Glutamatergic neuron (in vitro differentiated cells): ENCODE measurements at regions not wholly inside any gene's neighbourhood (a gene's known extent, or its start where the extent isn't known, plus 50 kb on each side); places are given as distances from the start of the nearest gene placed in this dataset.

Source experiments
- DNase-seq: peaks from one replicate; pipeline ENCODE4 v3.0.0; 2022
- H3K27ac Mint-ChIP-seq: one replicate; pipeline ENCODE4 v1.8.0; 2020; ENCODE audit warnings: mild to moderate bottlenecking, mixed read lengths, inconsistent platforms; ENCODE audit not compliant: unreplicated experiment
- H3K27me3 Mint-ChIP-seq: one replicate; pipeline ENCODE4 v1.8.0; 2020; ENCODE audit warnings: mild to moderate bottlenecking, moderate library complexity, mixed read lengths, inconsistent platforms; ENCODE audit not compliant: unreplicated experiment
- H3K36me3 Mint-ChIP-seq: one replicate; pipeline ENCODE4 v1.8.0; 2020; ENCODE audit warnings: mild to moderate bottlenecking, mixed read lengths, inconsistent platforms; ENCODE audit not compliant: unreplicated experiment
- H3K4me1 Mint-ChIP-seq: one replicate; pipeline ENCODE4 v1.8.0; 2020; ENCODE audit warnings: mild to moderate bottlenecking, low read depth, mixed read lengths, inconsistent platforms; ENCODE audit not compliant: unreplicated experiment
- H3K4me3 Mint-ChIP-seq: one replicate; pipeline ENCODE4 v1.8.0; 2020; ENCODE audit warnings: mild to moderate bottlenecking, mixed read lengths, inconsistent platforms; ENCODE audit not compliant: unreplicated experiment
- H3K9me3 Mint-ChIP-seq: one replicate; pipeline ENCODE4 v1.8.0; 2020; ENCODE audit warnings: mild to moderate bottlenecking, moderate library complexity, mixed read lengths, inconsistent platforms; ENCODE audit not compliant: unreplicated experiment
- TF ChIP-seq, protein P1 (sequence below): fragments of 200-600 bp; sonication (generic); IDR thresholded peaks from one replicate; pipeline ENCODE4 v1.5.0; 2021; ENCODE audit not compliant: partially characterized antibody, unreplicated experiment

DNA sequence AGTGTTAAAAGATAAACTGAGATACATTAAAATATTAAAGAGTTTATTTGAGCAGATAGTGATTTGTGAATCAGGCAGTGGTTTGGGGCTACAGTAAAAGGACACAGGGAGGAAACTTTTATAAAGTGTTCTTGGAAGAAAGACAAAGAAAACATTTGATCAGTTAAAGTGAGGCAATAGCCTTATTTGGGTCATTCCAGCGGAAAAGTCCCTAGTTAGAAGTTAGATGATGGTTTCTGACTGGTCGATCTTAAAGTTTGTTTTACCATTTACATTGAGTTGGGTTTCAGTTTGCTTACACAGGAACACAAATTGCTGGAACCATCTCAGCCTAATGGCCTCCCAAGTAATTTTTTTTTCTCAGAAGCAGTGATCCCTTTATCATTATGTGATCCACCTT lies 69.7 kb downstream of the PPP1R2C start:
- Mint-ChIP-seq H3K4me3 (no peak overlapping the region), H3K36me3 (no peaks in the 10 kb centered on the region), H3K27me3 (no peaks in the 10 kb centered on the region), H3K27ac (no peak overlapping the region), H3K9me3 (no peaks in the 10 kb centered on the region), H3K4me1 (no peaks in the 10 kb centered on the region)
- TF ChIP-seq, protein P1, sequence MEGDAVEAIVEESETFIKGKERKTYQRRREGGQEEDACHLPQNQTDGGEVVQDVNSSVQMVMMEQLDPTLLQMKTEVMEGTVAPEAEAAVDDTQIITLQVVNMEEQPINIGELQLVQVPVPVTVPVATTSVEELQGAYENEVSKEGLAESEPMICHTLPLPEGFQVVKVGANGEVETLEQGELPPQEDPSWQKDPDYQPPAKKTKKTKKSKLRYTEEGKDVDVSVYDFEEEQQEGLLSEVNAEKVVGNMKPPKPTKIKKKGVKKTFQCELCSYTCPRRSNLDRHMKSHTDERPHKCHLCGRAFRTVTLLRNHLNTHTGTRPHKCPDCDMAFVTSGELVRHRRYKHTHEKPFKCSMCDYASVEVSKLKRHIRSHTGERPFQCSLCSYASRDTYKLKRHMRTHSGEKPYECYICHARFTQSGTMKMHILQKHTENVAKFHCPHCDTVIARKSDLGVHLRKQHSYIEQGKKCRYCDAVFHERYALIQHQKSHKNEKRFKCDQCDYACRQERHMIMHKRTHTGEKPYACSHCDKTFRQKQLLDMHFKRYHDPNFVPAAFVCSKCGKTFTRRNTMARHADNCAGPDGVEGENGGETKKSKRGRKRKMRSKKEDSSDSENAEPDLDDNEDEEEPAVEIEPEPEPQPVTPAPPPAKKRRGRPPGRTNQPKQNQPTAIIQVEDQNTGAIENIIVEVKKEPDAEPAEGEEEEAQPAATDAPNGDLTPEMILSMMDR: no peak
- no peak for DNase-seq

DNA sequence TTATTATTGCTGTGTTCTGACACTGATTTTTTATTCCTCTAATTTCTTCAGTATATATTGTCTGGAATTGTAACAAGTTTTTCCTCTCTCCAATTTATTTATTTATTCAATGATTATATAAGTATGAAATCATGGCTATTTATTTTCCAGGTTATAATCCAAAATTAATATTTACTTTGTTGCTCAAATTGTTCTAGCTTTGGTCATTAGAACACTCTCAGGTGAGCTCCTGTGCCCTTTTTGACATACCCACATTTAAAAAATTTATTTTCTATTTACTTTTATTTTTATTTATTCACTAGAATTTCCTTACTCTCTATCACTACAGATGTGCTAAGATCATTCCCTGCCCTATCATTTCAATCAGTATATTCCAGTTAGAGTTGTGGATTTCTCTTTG lies 70.2 kb downstream of the PPP1R2C start:
- Mint-ChIP-seq H3K36me3 (no peaks in the 10 kb centered on the region), H3K4me1 (no peaks in the 10 kb centered on the region), H3K27ac (no peak overlapping the region), H3K27me3 (no peaks in the 10 kb centered on the region), H3K4me3 (no peak overlapping the region), H3K9me3 (no peaks in the 10 kb centered on the region)
- TF ChIP-seq, protein P1: no peak
- no peak for DNase-seq

DNA sequence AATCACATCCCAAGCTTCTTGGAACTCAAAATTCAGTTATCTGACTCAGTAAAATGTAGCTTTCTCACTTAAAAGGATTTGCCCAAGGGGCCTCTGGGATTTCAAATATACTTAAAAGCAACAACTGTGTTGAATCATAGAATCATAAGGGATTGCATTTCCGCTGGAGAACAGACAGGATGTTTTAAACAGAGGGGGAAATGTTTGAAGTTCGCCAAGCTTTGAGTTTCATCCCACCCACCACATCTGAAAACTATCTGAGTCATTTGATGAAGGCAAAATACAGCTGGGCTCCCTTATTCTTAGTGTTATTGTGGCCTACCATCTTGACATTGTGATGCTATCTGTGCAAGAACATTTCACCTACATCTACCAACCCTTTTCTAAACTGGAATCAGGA lies 73.5 kb downstream of the PPP1R2C start:
- DNase-seq: no peak
- H3K9me3 Mint-ChIP-seq: peaks cover 2% of the 10 kb centered on the region
- no peaks in the 10 kb centered on the region for H3K27me3 Mint-ChIP-seq
- no peak overlapping the region for H3K4me3 Mint-ChIP-seq
- no peak overlapping the region for H3K27ac Mint-ChIP-seq
- no peaks in the 10 kb centered on the region for H3K36me3 Mint-ChIP-seq
- TF ChIP-seq, protein P1: no peak
- H3K4me1 Mint-ChIP-seq: no peaks in the 10 kb centered on the region

DNA sequence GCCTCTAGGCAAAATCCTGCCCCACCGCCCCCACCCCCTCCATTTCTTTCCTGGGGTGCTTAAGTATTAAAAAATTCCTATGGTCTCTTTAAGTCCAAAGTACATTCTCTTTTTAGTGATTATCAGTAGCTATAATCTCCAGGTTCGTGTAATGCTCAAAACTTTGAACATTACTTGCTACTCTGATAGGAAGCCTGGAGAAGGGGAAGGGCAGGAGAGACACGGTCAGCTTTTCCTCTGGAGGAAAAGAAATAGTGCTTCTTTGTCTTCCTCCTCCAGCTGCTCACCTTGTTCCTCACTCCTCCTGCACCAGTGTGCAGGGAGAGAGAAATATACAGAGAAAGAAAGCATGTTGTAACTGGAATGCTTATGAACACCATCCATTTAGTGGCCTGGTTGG lies 80.4 kb downstream of the PPP1R2C start:
- TF ChIP-seq, protein P1: no peak
- Mint-ChIP-seq H3K27ac (no peak overlapping the region), H3K36me3 (no peaks in the 10 kb centered on the region), H3K4me3 (no peak overlapping the region), H3K9me3 (peaks cover 2% of the 10 kb centered on the region), H3K27me3 (no peaks in the 10 kb centered on the region), H3K4me1 (peaks cover 6% of the 10 kb centered on the region)
- no peak for DNase-seq

DNA sequence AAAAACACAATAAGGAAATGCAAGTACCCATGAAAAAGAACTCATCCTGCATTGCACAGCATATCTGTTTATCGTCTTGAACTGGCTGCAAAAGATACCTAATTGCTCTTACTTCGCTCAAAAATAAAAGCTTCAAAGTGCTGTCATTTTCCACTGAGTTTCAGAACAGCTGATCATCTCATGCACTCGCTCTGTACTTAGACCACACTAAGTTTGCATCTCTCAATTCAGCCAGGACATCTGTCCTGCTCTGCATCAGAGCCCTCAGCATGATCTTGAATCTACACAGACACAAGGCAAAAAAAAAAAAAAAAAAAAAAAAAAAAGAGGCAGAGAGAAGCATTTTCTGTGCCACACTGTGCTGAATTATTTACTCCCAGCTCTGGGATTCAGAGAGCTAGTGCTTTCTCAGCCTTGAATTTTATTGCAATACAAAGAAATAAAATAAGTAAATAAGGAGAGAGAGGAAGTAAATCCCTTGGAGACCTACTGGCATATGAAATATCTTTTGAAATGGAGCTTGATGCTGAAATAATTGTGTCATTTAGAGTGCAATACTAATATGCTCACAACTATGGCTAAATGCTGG lies 81.3 kb downstream of the PPP1R2C start:
- Mint-ChIP-seq H3K4me1 (peaks cover 6% of the 10 kb centered on the region), H3K4me3 (no peak overlapping the region), H3K9me3 (no peaks in the 10 kb centered on the region), H3K36me3 (no peaks in the 10 kb centered on the region), H3K27me3 (no peaks in the 10 kb centered on the region), H3K27ac (no peak overlapping the region)
- DNase-seq: no peak
- TF ChIP-seq, protein P1: no peak
